HEK293 (cell line): ENCODE measurements at regions not wholly inside any gene's neighbourhood (a gene's known extent, or its start where the extent isn't known, plus 50 kb on each side); places are given as distances from the start of the nearest gene placed in this dataset.

Experiments used
- CTCF ChIA-PET: fragments of 350-600 bp; formaldehyde crosslinking; extraction: SDS; loops from one replicate; lab custom pipeline; 2021; ENCODE audit warnings: antibody characterized with exemption; lab: Yijun Ruan, JAX
- POLR2A ChIA-PET: fragments of 300-600 bp; formaldehyde crosslinking; extraction: SDS; loops from one replicate; lab custom pipeline; 2020; ENCODE audit warnings: antibody characterized with exemption, inconsistent platforms; lab: Yijun Ruan, JAX
- H3K27ac ChIP-seq: fragments of 200-500 bp; sonication (Bioruptor generic); 2 replicates; pipeline ENCODE4 v1.5.1; 2014; ENCODE audit warnings: low read depth, low read length, control low read depth, inconsistent platforms; ENCODE audit errors: extremely low read depth
- H3K36me3 ChIP-seq, 2 experiments: fragments of 200-500 bp in 1 of 2; sonication (Bioruptor generic) in 1 of 2; 1 replicate in 1 of 2; 2 replicates in 1 of 2; pipeline ENCODE4 v1.5.1; 2014 to 2017; ENCODE audit warnings: inconsistent platforms in 2 of 2, low read length in 2 of 2; ENCODE audit not compliant: control insufficient read depth in 2 of 2, insufficient read depth in 1 of 2
- H3K4me1 ChIP-seq: fragments of 200-500 bp; sonication (Bioruptor generic); 2 replicates; pipeline ENCODE4 v1.5.1; 2014; ENCODE audit warnings: mild to moderate bottlenecking, low read length, inconsistent platforms; ENCODE audit not compliant: control insufficient read depth, insufficient read depth
- H3K4me3 ChIP-seq: 2 replicates; pipeline ENCODE4 v1.5.1; 2011; ENCODE audit warnings: low read depth, mild to moderate bottlenecking, control low read depth, low read length, moderate library complexity
- H3K9me3 ChIP-seq: fragments of 200-500 bp; sonication (Bioruptor generic); 2 replicates; pipeline ENCODE4 v1.5.1; 2014; ENCODE audit warnings: low read depth, low read length, inconsistent platforms; ENCODE audit not compliant: control insufficient read depth, insufficient read depth
- GLIS1 ChIP-seq: fragments of 450-650 bp; formaldehyde crosslinking; IDR thresholded peaks from 2 replicates; pipeline ENCODE4 v1.5.1; 2016; ENCODE audit warnings: missing biosample characterization, missing genetic modification characterization
- GLIS2 ChIP-seq: fragments of 450-650 bp; formaldehyde crosslinking; IDR thresholded peaks from 2 replicates; pipeline ENCODE4 v1.5.1; 2016; ENCODE audit warnings: missing biosample characterization, missing genetic modification characterization
- HIC1 ChIP-seq: fragments of 450-650 bp; formaldehyde crosslinking; IDR thresholded peaks from 2 replicates; pipeline ENCODE4 v1.5.1; 2016; ENCODE audit warnings: missing biosample characterization, missing genetic modification characterization
- MYNN ChIP-seq: fragments of 450-650 bp; formaldehyde crosslinking; IDR thresholded peaks from 2 replicates; pipeline ENCODE4 v1.5.1; 2016; ENCODE audit warnings: missing biosample characterization, missing genetic modification characterization, borderline replicate concordance
- REST ChIP-seq: fragments of 450-650 bp; formaldehyde crosslinking; IDR thresholded peaks from 2 replicates; pipeline ENCODE4 v1.5.1; 2016; ENCODE audit warnings: missing biosample characterization, missing genetic modification characterization
- ZBTB6 ChIP-seq: fragments of 450-650 bp; formaldehyde crosslinking; IDR thresholded peaks from 2 replicates; pipeline ENCODE4 v1.5.1; 2017; ENCODE audit warnings: missing biosample characterization, missing genetic modification characterization
- ZFHX2 ChIP-seq: fragments of 450-650 bp; formaldehyde crosslinking; conservative IDR thresholded peaks from 2 replicates; pipeline ENCODE4 v1.5.1; 2016; ENCODE audit warnings: missing biosample characterization, missing genetic modification characterization
- ZNF146 ChIP-seq: fragments of 450-650 bp; formaldehyde crosslinking; IDR thresholded peaks from 2 replicates; pipeline ENCODE4 v1.5.1; 2016; ENCODE audit warnings: missing biosample characterization, missing genetic modification characterization
- ZNF248 ChIP-seq: fragments of 450-650 bp; formaldehyde crosslinking; IDR thresholded peaks from 2 replicates; pipeline ENCODE4 v1.5.1; 2017; ENCODE audit warnings: missing biosample characterization, missing genetic modification characterization
- ZNF266 ChIP-seq: fragments of 450-650 bp; formaldehyde crosslinking; IDR thresholded peaks from 2 replicates; pipeline ENCODE4 v1.5.1; 2016; ENCODE audit warnings: missing biosample characterization, missing genetic modification characterization, low read depth
- ZNF292 ChIP-seq: fragments of 450-650 bp; formaldehyde crosslinking; IDR thresholded peaks from 2 replicates; pipeline ENCODE4 v1.5.1; 2016; ENCODE audit warnings: low read depth, missing biosample characterization, missing genetic modification characterization, borderline replicate concordance
- ZNF311 ChIP-seq: fragments of 450-650 bp; formaldehyde crosslinking; IDR thresholded peaks from 2 replicates; pipeline ENCODE4 v1.5.1; 2017; ENCODE audit warnings: missing biosample characterization, missing genetic modification characterization, borderline replicate concordance
- ZNF404 ChIP-seq: fragments of 450-650 bp; formaldehyde crosslinking; IDR thresholded peaks from 2 replicates; pipeline ENCODE4 v1.5.1; 2017; ENCODE audit warnings: missing biosample characterization, missing genetic modification characterization
- ZNF529 ChIP-seq: fragments of 450-650 bp; formaldehyde crosslinking; IDR thresholded peaks from 2 replicates; pipeline ENCODE4 v1.5.1; 2017; ENCODE audit warnings: missing genetic modification characterization, missing biosample characterization; ENCODE audit not compliant: insufficient replicate concordance
- ZNF624 ChIP-seq: fragments of 450-650 bp; formaldehyde crosslinking; IDR thresholded peaks from 2 replicates; pipeline ENCODE4 v1.5.1; 2017; ENCODE audit warnings: missing biosample characterization, missing genetic modification characterization
- ZNF747 ChIP-seq: fragments of 450-650 bp; formaldehyde crosslinking; IDR thresholded peaks from 2 replicates; pipeline ENCODE4 v1.5.1; 2016; ENCODE audit warnings: missing biosample characterization, missing genetic modification characterization
- ZNF785 ChIP-seq: fragments of 450-650 bp; formaldehyde crosslinking; IDR thresholded peaks from 2 replicates; pipeline ENCODE4 v1.5.1; 2016; ENCODE audit warnings: missing biosample characterization, missing genetic modification characterization
- ZNF791 ChIP-seq: fragments of 450-650 bp; formaldehyde crosslinking; IDR thresholded peaks from 2 replicates; pipeline ENCODE4 v1.5.1; 2016; ENCODE audit warnings: missing biosample characterization, missing genetic modification characterization
- ZNF830 ChIP-seq: fragments of 450-650 bp; IDR thresholded peaks from 2 replicates; pipeline ENCODE4 v1.5.0; 2018; ENCODE audit warnings: missing biosample characterization, missing genetic modification characterization, low read depth, mild to moderate bottlenecking, moderate library complexity
- ZNF843 ChIP-seq: fragments of 450-650 bp; formaldehyde crosslinking; IDR thresholded peaks from 2 replicates; pipeline ENCODE4 v1.5.1; 2016; ENCODE audit warnings: missing biosample characterization, missing genetic modification characterization
- TF ChIP-seq, protein P1 (sequence below): fragments of 450-650 bp; formaldehyde crosslinking; IDR thresholded peaks from 2 replicates; pipeline ENCODE4 v1.5.1; 2016; ENCODE audit warnings: missing biosample characterization, missing genetic modification characterization, low read depth

- TF ChIP-seq ZNF404 (tag by site-specific recombination) (no peak), ZNF266 (tag by site-specific recombination) (no peak), REST (no peak), ZFHX2 (no peak), ZNF843 (no peak)
These were observed 651.4 kb downstream of the STPG2 start (continued) for GRCh38 chr4:97491856-97492255.

DNA sequence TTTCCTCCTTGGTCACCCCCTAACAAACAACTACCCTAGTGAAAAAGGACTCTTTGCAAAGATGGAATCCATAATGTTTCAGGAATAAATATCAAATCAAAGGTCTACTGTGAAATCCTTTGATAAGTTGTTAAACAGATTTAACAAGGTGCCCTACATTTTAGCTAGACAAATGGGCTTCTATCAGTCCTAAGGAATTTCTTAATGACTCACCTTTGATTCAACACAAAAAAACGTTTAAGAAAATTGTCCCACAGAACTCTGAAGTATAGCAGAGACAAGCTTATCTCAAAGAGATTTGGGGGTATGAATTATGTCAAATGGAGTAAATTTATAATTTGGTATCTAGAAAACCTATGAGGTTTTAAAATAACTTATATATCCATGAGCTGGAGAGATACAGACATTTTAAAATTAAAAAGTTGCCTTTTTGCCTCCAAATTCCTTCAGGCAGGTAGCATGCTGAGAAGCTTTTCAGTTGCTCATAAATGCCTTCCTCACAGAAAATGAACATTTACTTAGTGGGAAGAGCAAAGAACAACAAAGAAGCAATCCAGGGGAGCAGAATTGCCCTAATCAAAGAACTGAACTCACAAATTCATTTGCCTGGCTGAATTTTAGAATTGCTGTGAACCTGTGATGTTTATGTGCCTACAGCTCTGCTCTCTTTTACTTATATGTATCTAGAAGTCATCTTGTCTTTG lies 649.3 kb downstream of the STPG2 start:
- Histone ChIP-seq H3K9me3 (no peaks in the 10 kb centered on the region), H3K4me1 (no peaks in the 10 kb centered on the region), H3K36me3 (no peaks in the 10 kb centered on the region), H3K27ac (no peak overlapping the region), H3K4me3 (no peak overlapping the region)
- POLR2A ChIA-PET, result no interaction called here
- TF ChIP-seq ZNF791 (tag by site-specific recombination), result no peak
- TF ChIP-seq ZNF146 (tag by site-specific recombination), result no peak
- TF ChIP-seq ZNF529 (tag by site-specific recombination), result no peak
- TF ChIP-seq ZNF624 (tag by site-specific recombination), result no peak
- TF ChIP-seq ZNF248 (tag by site-specific recombination), result no peak
- no peak for TF ChIP-seq ZNF292 (tag by site-specific recombination)
- no peak for TF ChIP-seq HIC1 (tag by site-specific recombination)
- no peak for TF ChIP-seq ZNF785 (tag by site-specific recombination)
- TF ChIP-seq, protein P1, sequence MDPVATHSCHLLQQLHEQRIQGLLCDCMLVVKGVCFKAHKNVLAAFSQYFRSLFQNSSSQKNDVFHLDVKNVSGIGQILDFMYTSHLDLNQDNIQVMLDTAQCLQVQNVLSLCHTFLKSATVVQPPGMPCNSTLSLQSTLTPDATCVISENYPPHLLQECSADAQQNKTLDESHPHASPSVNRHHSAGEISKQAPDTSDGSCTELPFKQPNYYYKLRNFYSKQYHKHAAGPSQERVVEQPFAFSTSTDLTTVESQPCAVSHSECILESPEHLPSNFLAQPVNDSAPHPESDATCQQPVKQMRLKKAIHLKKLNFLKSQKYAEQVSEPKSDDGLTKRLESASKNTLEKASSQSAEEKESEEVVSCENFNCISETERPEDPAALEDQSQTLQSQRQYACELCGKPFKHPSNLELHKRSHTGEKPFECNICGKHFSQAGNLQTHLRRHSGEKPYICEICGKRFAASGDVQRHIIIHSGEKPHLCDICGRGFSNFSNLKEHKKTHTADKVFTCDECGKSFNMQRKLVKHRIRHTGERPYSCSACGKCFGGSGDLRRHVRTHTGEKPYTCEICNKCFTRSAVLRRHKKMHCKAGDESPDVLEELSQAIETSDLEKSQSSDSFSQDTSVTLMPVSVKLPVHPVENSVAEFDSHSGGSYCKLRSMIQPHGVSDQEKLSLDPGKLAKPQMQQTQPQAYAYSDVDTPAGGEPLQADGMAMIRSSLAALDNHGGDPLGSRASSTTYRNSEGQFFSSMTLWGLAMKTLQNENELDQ, result no peak
- TF ChIP-seq ZNF747 (tag by site-specific recombination), result no peak
- TF ChIP-seq GLIS2, result no peak
- no peak for TF ChIP-seq MYNN (tag by site-specific recombination)
- no peak for TF ChIP-seq ZNF830 (tag by site-specific recombination)
- no peak for TF ChIP-seq GLIS1 (tag by site-specific recombination)
- no peak for TF ChIP-seq ZBTB6 (tag by site-specific recombination)
- TF ChIP-seq ZNF311 (tag by site-specific recombination), result no peak
- TF ChIP-seq, all 188 proteins: peak for 0
- CTCF ChIA-PET, result no interaction called here
